H1 (cell line): ENCODE measurements at regions not wholly inside any gene's neighbourhood (a gene's known extent, or its start where the extent isn't known, plus 50 kb on each side); places are given as distances from the start of the nearest gene placed in this dataset.

Experiments used
- CTCF ChIA-PET: fragments of 300-600 bp; sonication (Branson Sonifier 250); formaldehyde crosslinking; loops from one replicate; lab custom pipeline; 2021; ENCODE audit not compliant: partially characterized antibody; lab: Charles Lee
- POLR2A ChIA-PET: fragments of 300-600 bp; sonication (Branson Sonifier 250); formaldehyde crosslinking; loops from one replicate; lab custom pipeline; 2021; ENCODE audit warnings: inconsistent platforms; ENCODE audit not compliant: partially characterized antibody; lab: Charles Lee
- DNase-seq, 2 experiments: peaks; one replicate each; pipeline versions ENCODE4 v3.0.0 to v3.0.0-alpha.2; 2010 to 2022; ENCODE audit warnings: low spot score in 2 of 2, low read depth in 1 of 2, mixed read lengths in 1 of 2
- FAIRE-seq: peaks from 2 replicates; lab custom pipeline; 2011; peaks lifted over from hg19 to GRCh38; lab: Jason Lieb, UNC
- H2AFZ ChIP-seq: 2 replicates; pipeline ENCODE4 v1.8.1; 2012; ENCODE audit warnings: low read length, inconsistent platforms
- H2AK5ac ChIP-seq: 2 replicates; pipeline ENCODE4 v1.6.1; 2013; ENCODE audit warnings: low read depth, low read length
- H2BK120ac ChIP-seq: replicated peaks from 2 replicates; pipeline ENCODE3; 2013; ENCODE audit warnings: low read depth, low read length, inconsistent platforms
- H2BK12ac ChIP-seq: 2 replicates; pipeline ENCODE4 v1.6.1; 2013; ENCODE audit warnings: low read depth, low read length
- H2BK15ac ChIP-seq: 2 replicates; pipeline ENCODE4 v1.6.1; 2013; ENCODE audit warnings: low read length
- H2BK20ac ChIP-seq: 2 replicates; pipeline ENCODE4 v1.6.1; 2013; ENCODE audit warnings: low read length
- H2BK5ac ChIP-seq: 2 replicates; pipeline ENCODE4 v1.6.1; 2013; ENCODE audit warnings: low read depth, low read length
- H3K14ac ChIP-seq: 2 replicates; pipeline ENCODE4 v1.6.1; 2013; ENCODE audit warnings: inconsistent platforms; ENCODE audit not compliant: insufficient read length
- H3K18ac ChIP-seq: 2 replicates; pipeline ENCODE4 v1.6.1; 2013; ENCODE audit warnings: low read length; ENCODE audit errors: extremely low read depth
- H3K23ac ChIP-seq: 2 replicates; pipeline ENCODE4 v1.6.1; 2013; ENCODE audit warnings: inconsistent platforms; ENCODE audit not compliant: insufficient read length
- H3K23me2 ChIP-seq: 2 replicates; pipeline ENCODE4 v1.6.1; 2013; ENCODE audit warnings: low read depth, low read length
- H3K27ac ChIP-seq: 2 replicates; pipeline ENCODE4 v1.6.1; 2011; ENCODE audit warnings: low read depth, low read length, inconsistent platforms
- H3K27me3 ChIP-seq, 4 experiments: replicated peaks in 1 of 4; 1 replicate in 1 of 4; 2 replicates in 3 of 4; pipeline versions ENCODE4 v1.6.1 to v1.8.1; 2011 to 2013; ENCODE audit warnings: low read length in 3 of 4, mild to moderate bottlenecking in 3 of 4, inconsistent platforms in 2 of 4, mixed read lengths in 2 of 4, moderate library complexity in 1 of 4; ENCODE audit not compliant: control insufficient read depth in 3 of 4, insufficient read depth in 3 of 4; ENCODE audit errors: extremely low read depth in 1 of 4
- H3K36me3 ChIP-seq, 4 experiments: 2 replicates each; pipeline versions ENCODE4 v1.6.1 to v1.8.1; 2011 to 2013; ENCODE audit warnings: mild to moderate bottlenecking in 4 of 4, low read length in 3 of 4, moderate library complexity in 2 of 4, control low read depth in 1 of 4, inconsistent platforms in 1 of 4; ENCODE audit not compliant: insufficient read depth in 4 of 4, control insufficient read depth in 2 of 4
- H3K4ac ChIP-seq: replicated peaks from 2 replicates; pipeline ENCODE3; 2013; ENCODE audit warnings: low read length, low read depth, mixed read lengths, inconsistent platforms; ENCODE audit not compliant: insufficient read length
- H3K4me1 ChIP-seq, 4 experiments: replicated peaks in 1 of 4; 1 replicate in 1 of 4; 2 replicates in 3 of 4; pipeline versions ENCODE4 v1.6.1 to v1.8.1; 2011 to 2013; ENCODE audit warnings: low read length in 3 of 4, inconsistent platforms in 2 of 4, mixed read lengths in 1 of 4; ENCODE audit not compliant: insufficient read depth in 4 of 4, control insufficient read depth in 3 of 4
- H3K4me2 ChIP-seq, 2 experiments: 2 replicates each; pipeline versions ENCODE4 v1.6.1 to v1.8.1; 2011 to 2013; ENCODE audit warnings: low read depth in 2 of 2, low read length in 2 of 2, control low read depth in 1 of 2, inconsistent platforms in 1 of 2, mild to moderate bottlenecking in 1 of 2; ENCODE audit not compliant: insufficient read depth in 1 of 2
- H3K4me3 ChIP-seq, 4 experiments: fragments of 200-600, 300-600 bp in 1 of 4; sonication (generic), shearing (Covaris generic), sonication (Bioruptor Twin) in 1 of 4; 2 replicates each; pipeline versions ENCODE4 v1.5.1 to v1.8.1; 2011 to 2016; ENCODE audit warnings: low read length in 4 of 4, low read depth in 3 of 4, control low read depth in 2 of 4, inconsistent platforms in 2 of 4, mild to moderate bottlenecking in 2 of 4, mixed read lengths in 1 of 4, moderate library complexity in 1 of 4; ENCODE audit not compliant: insufficient read depth in 2 of 4; ENCODE audit errors: extremely low read depth in 1 of 4
- H3K56ac ChIP-seq: replicated peaks from 2 replicates; pipeline ENCODE3; 2013; ENCODE audit warnings: low read depth, mild to moderate bottlenecking, mixed read lengths, low read length, inconsistent platforms; ENCODE audit not compliant: insufficient read length
- H3K79me1 ChIP-seq: 2 replicates; pipeline ENCODE4 v1.6.1; 2013; ENCODE audit warnings: low read depth, low read length, control low read depth
- H3K79me2 ChIP-seq, 2 experiments: 2 replicates each; pipeline versions ENCODE4 v1.6.1 to v1.8.1; 2012 to 2013; ENCODE audit warnings: low read length in 2 of 2, mild to moderate bottlenecking in 2 of 2, inconsistent platforms in 1 of 2; ENCODE audit not compliant: insufficient read depth in 2 of 2, control insufficient read depth in 1 of 2
- H3K9ac ChIP-seq, 4 experiments: replicated peaks in 1 of 4; 1 replicate in 1 of 4; 2 replicates in 3 of 4; pipeline versions ENCODE4 v1.6.1 to v1.8.1; 2011 to 2013; ENCODE audit warnings: low read depth in 3 of 4, low read length in 3 of 4, control low read depth in 2 of 4, mild to moderate bottlenecking in 2 of 4, moderate library complexity in 2 of 4, inconsistent platforms in 1 of 4; ENCODE audit errors: extremely low read depth in 1 of 4
- H3K9me3 ChIP-seq, 2 experiments: 2 replicates each; pipeline versions ENCODE4 v1.6.1 to v1.8.1; 2012 to 2013; ENCODE audit warnings: mild to moderate bottlenecking in 2 of 2, moderate library complexity in 2 of 2, control low read depth in 1 of 2, inconsistent platforms in 1 of 2, low read depth in 1 of 2, low read length in 1 of 2, mixed read lengths in 1 of 2; ENCODE audit not compliant: insufficient read depth in 2 of 2
- H4K20me1 ChIP-seq, 2 experiments: replicated peaks in 1 of 2; 2 replicates each; pipeline versions ENCODE3 to v1.8.1; 2011 to 2013; ENCODE audit warnings: inconsistent platforms in 2 of 2, low read length in 2 of 2, mild to moderate bottlenecking in 1 of 2; ENCODE audit not compliant: insufficient read depth in 2 of 2, control insufficient read depth in 1 of 2
- H4K5ac ChIP-seq: 2 replicates; pipeline ENCODE4 v1.6.1; 2013; ENCODE audit warnings: low read length, low read depth, mixed read lengths, inconsistent platforms; ENCODE audit not compliant: insufficient read length
- H4K8ac ChIP-seq: 2 replicates; pipeline ENCODE4 v1.8.0; 2013; ENCODE audit warnings: mild to moderate bottlenecking, moderate library complexity, low read length, inconsistent platforms; ENCODE audit not compliant: insufficient read depth; ENCODE audit errors: extremely low read depth
- H4K91ac ChIP-seq: replicated peaks from 2 replicates; pipeline ENCODE3; 2013; ENCODE audit warnings: low read length, mixed read lengths, inconsistent platforms; ENCODE audit not compliant: insufficient read length
- ASH2L ChIP-seq: fragments of 200-600, 300-600 bp; sonication (generic); IDR thresholded peaks from one replicate; pipeline ENCODE4 v1.7.1; 2017; ENCODE audit warnings: low read length
- BCL11A ChIP-seq, 2 experiments: IDR thresholded peaks; one replicate each; pipeline ENCODE4 v1.6.1; 2011; ENCODE audit warnings: low read depth in 2 of 2, low read length in 2 of 2, mild to moderate bottlenecking in 2 of 2
- BRCA1 ChIP-seq: IDR thresholded peaks from 2 replicates; pipeline ENCODE4 v1.6.1; 2012; ENCODE audit warnings: low read depth, low read length, improper control_type of control experiment
- KDM1A ChIP-seq: fragments of 200-600, 300-600 bp; sonication (generic); IDR thresholded peaks from 2 replicates; pipeline ENCODE4 v1.7.1; 2016; ENCODE audit warnings: mild to moderate bottlenecking, low read length, borderline replicate concordance
- POU5F1 ChIP-seq: IDR thresholded peaks from 2 replicates; pipeline ENCODE4 v1.6.1; 2011; ENCODE audit warnings: low read depth, mild to moderate bottlenecking, low read length, moderate library complexity
- SIRT6 ChIP-seq: IDR thresholded peaks from one replicate; pipeline ENCODE4 v1.7.1; 2012; ENCODE audit warnings: low read length, inconsistent platforms
- TAF7 ChIP-seq: optimal IDR thresholded peaks from 2 replicates; pipeline ENCODE3; 2011; ENCODE audit warnings: low read depth, mild to moderate bottlenecking, inconsistent platforms, low read length, moderate library complexity, borderline replicate concordance

- H2AK5ac ChIP-seq, result no peak overlapping the region
- no peak overlapping the region for H2BK120ac ChIP-seq
- no peaks in the 10 kb centered on the region for H3K36me3 ChIP-seq
- no peak overlapping the region for H2BK5ac ChIP-seq
- H3K4ac ChIP-seq, result no peak overlapping the region
- H3K9me3 ChIP-seq, result peaks cover 0 to 1% of the 10 kb centered on the region in 2 experiments; a peak in 2 of 4 replicates
- no peak overlapping the region for H3K56ac ChIP-seq
- H3K27me3 ChIP-seq, result no peaks in the 10 kb centered on the region
- H2BK20ac ChIP-seq, result no peak overlapping the region
- H3K79me2 ChIP-seq, result no peaks in the 10 kb centered on the region
- H2BK12ac ChIP-seq, result no peak overlapping the region
- H3K18ac ChIP-seq, result no peak overlapping the region
- CTCF ChIA-PET, result no interaction called here
- DNase-seq (no peak), FAIRE-seq (no peak)
- H4K5ac ChIP-seq, result no peak overlapping the region
- H3K4me1 ChIP-seq, result no peaks in the 10 kb centered on the region
- POLR2A ChIA-PET, result no interaction called here
- H2BK15ac ChIP-seq, result no peak overlapping the region
- no peaks in the 10 kb centered on the region for H4K20me1 ChIP-seq
- H3K23me2 ChIP-seq, result no peaks in the 10 kb centered on the region
- no peak overlapping the region for H3K4me3 ChIP-seq
- H4K91ac ChIP-seq, result no peak overlapping the region
- H3K4me2 ChIP-seq, result no peak overlapping the region
- H4K8ac ChIP-seq, result no peak overlapping the region
- no peak overlapping the region for H3K27ac ChIP-seq
- H3K9ac ChIP-seq, result no peak overlapping the region
- no peak overlapping the region for H3K14ac ChIP-seq
- H3K79me1 ChIP-seq, result no peaks in the 10 kb centered on the region
- H3K23ac ChIP-seq, result no peak overlapping the region
- H2AFZ ChIP-seq, result no peak overlapping the region
- TF ChIP-seq BRCA1, result no peak
- TF ChIP-seq ASH2L, result no peak
- TF ChIP-seq KDM1A, result no peak
- TF ChIP-seq BCL11A (IDR thresholded peaks at IDR 0.05; ENCODE audit: low read depth in 2 of 2, low read length in 2 of 2), result no peak
- TF ChIP-seq POU5F1, result no peak
- TF ChIP-seq SIRT6, result no peak
- no peak for TF ChIP-seq TAF7
Measured at GRCh38 chr16:21339941-21340340, 61.9 kb upstream of the CRYM start.
